A673 (cell line): ENCODE measurements at regions not wholly inside any gene's neighbourhood (a gene's known extent, or its start where the extent isn't known, plus 50 kb on each side); places are given as distances from the start of the nearest gene placed in this dataset.

Source experiments
- EZH2 ChIP-seq: fragments of 200-600 bp; sonication (generic); IDR thresholded peaks from 2 replicates; pipeline ENCODE4 v1.6.1; 2017; ENCODE audit warnings: borderline replicate concordance, low read depth, mild to moderate bottlenecking, mixed read lengths, antibody characterized with exemption, low read length; ENCODE audit not compliant: poor library complexity, severe bottlenecking
- TF ChIP-seq, protein P1 (sequence below): fragments of 300-800, 200-600 bp; sonication (generic); conservative IDR thresholded peaks from 2 replicates; pipeline ENCODE4 v1.5.1; 2017; ENCODE audit warnings: low read depth, mild to moderate bottlenecking, antibody characterized with exemption, low read length, moderate library complexity, mixed read lengths

DNA sequence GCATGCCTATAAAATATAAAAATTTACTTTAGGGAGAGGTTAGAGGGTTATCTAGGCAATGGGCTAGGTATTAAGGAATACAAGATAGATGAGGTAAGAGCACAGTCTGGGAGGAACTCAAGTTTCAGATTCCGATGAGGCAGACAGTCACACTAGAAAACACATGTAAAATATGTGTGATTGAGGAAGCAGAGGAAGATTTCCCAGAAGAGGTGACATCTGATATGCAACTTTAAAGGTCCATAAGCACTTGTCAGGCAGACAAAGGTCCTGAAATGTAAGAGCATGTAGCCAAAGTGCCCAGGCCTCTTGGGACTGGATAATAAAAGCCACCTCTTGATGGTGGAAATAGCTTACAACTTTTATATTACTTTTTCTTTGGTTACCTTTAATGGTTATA lies 81.1 kb upstream of the AADAT start:
- TF ChIP-seq, protein P1, sequence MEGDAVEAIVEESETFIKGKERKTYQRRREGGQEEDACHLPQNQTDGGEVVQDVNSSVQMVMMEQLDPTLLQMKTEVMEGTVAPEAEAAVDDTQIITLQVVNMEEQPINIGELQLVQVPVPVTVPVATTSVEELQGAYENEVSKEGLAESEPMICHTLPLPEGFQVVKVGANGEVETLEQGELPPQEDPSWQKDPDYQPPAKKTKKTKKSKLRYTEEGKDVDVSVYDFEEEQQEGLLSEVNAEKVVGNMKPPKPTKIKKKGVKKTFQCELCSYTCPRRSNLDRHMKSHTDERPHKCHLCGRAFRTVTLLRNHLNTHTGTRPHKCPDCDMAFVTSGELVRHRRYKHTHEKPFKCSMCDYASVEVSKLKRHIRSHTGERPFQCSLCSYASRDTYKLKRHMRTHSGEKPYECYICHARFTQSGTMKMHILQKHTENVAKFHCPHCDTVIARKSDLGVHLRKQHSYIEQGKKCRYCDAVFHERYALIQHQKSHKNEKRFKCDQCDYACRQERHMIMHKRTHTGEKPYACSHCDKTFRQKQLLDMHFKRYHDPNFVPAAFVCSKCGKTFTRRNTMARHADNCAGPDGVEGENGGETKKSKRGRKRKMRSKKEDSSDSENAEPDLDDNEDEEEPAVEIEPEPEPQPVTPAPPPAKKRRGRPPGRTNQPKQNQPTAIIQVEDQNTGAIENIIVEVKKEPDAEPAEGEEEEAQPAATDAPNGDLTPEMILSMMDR: no peak
- no peak for TF ChIP-seq EZH2
